ENCODE measurements at regions not wholly inside any gene's neighbourhood (a gene's known extent, or its start where the extent isn't known, plus 50 kb on each side); places are given as distances from the start of the nearest gene placed in this dataset.

DNA sequence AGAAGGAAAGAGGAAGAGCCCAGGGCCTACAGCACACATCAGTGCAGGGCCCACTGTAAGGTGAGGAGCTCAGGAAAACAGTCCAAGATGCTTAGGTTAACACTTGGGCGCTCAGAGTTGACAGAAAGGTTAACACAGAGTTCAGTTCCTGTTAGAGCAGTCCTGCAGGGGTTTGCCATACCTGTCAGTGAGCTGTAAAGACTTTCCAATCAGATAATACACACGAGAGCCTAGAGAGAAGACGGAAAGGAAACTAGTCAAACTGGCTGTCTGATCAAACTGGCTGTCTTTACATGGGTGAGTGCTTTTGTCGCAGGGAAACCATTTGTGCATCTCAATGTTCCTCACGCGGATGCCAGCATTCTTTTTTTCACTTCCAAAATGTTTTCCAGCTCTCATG is 61.4 kb upstream of the ARHGEF26 start:
- TF ChIP-seq, protein P1, sequence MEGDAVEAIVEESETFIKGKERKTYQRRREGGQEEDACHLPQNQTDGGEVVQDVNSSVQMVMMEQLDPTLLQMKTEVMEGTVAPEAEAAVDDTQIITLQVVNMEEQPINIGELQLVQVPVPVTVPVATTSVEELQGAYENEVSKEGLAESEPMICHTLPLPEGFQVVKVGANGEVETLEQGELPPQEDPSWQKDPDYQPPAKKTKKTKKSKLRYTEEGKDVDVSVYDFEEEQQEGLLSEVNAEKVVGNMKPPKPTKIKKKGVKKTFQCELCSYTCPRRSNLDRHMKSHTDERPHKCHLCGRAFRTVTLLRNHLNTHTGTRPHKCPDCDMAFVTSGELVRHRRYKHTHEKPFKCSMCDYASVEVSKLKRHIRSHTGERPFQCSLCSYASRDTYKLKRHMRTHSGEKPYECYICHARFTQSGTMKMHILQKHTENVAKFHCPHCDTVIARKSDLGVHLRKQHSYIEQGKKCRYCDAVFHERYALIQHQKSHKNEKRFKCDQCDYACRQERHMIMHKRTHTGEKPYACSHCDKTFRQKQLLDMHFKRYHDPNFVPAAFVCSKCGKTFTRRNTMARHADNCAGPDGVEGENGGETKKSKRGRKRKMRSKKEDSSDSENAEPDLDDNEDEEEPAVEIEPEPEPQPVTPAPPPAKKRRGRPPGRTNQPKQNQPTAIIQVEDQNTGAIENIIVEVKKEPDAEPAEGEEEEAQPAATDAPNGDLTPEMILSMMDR (conservative IDR thresholded peaks at IDR 0.05; ENCODE audit: low read length): no peak
- no peak for TF ChIP-seq EZH2phosphoT487 (IDR thresholded peaks at IDR 0.05; ENCODE audit: borderline replicate concordance, low read depth, low read length)
